Lower lobe of right lung (tissue), 2 donors: ENCODE measurements at regions not wholly inside any gene's neighbourhood (a gene's known extent, or its start where the extent isn't known, plus 50 kb on each side); places are given as distances from the start of the nearest gene placed in this dataset.

Experiments used
- ATAC-seq, 2 donors: fragments of 200-7000 bp; cut with Tn5 transposase; one replicate each; pipeline ENCODE4 v1.9.1; 2020 to 2022; ENCODE audit warnings: mild to moderate bottlenecking in 2 of 2, moderate library complexity in 2 of 2
- DNase-seq: peaks from one replicate; pipeline ENCODE4 v3.0.0-alpha.2; 2020
- H3K27ac ChIP-seq: fragments of 200-600 bp; one replicate; pipeline ENCODE4 v1.8.0; 2022
- H3K27me3 ChIP-seq: fragments of 200-600 bp; one replicate; pipeline ENCODE4 v1.8.0; 2022; ENCODE audit warnings: low read depth
- H3K36me3 ChIP-seq: fragments of 200-600 bp; one replicate; pipeline ENCODE4 v1.8.0; 2022; ENCODE audit warnings: mild to moderate bottlenecking
- H3K4me1 ChIP-seq: fragments of 200-600 bp; one replicate; pipeline ENCODE4 v1.8.0; 2022
- H3K4me3 ChIP-seq: fragments of 200-600 bp; one replicate; pipeline ENCODE4 v1.8.0; 2022; ENCODE audit warnings: mild to moderate bottlenecking
- H3K9me3 ChIP-seq: fragments of 200-600 bp; one replicate; pipeline ENCODE4 v1.8.0; 2022
- CTCF ChIP-seq: fragments of 200-600 bp; IDR thresholded peaks from one replicate; pipeline ENCODE4 v1.8.0; 2022; ENCODE audit warnings: antibody characterized with exemption, mild to moderate bottlenecking
- intact Hi-C: fragments of 100-400 bp; cut with DNase I; formaldehyde crosslinking; loops from one replicate; pipeline ENCODE4 v1.11.0; 2022
- donor health status: DM: no; HTN: yes; CAD: no; lungs with severe emphysema.

DNA sequence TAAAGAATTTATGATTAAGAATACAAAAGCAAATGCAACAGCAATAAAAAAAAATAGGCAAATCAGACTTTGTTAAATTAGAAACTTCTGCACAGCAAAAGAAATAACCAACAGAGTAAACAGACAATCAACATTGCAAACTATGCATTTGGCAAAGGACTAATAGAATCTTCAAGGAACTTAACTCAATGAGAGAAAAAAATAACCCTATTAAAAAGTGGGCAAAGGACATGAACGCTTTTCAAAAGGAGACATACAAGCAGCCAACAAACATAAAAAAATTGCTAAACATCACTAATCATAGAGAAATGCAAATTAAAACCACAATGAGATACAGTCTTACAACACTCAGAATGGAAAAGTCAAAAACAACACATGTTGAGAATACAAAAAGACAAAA lies 166.0 kb upstream of the DSEL start:
- Histone ChIP-seq H3K4me1 (no peaks in the 10 kb centered on the region), H3K27me3 (no peaks in the 10 kb centered on the region), H3K36me3 (no peaks in the 10 kb centered on the region), H3K4me3 (no peak overlapping the region), H3K9me3 (no peaks in the 10 kb centered on the region), H3K27ac (no peak overlapping the region)
- no peak for TF ChIP-seq CTCF
- DNase-seq = no peak
- intact Hi-C loops = no loop called here
- ATAC-seq = no peak

GRCh38 chr18:67677489-67677888 lies 161.0 kb upstream of the DSEL start:
- Histone ChIP-seq H3K27me3 (no peaks in the 10 kb centered on the region), H3K4me1 (no peaks in the 10 kb centered on the region), H3K27ac (no peak overlapping the region), H3K4me3 (no peak overlapping the region), H3K36me3 (no peaks in the 10 kb centered on the region), H3K9me3 (no peaks in the 10 kb centered on the region)
- TF ChIP-seq CTCF = no peak
- intact Hi-C loops = no loop called here
- no peak for ATAC-seq
- DNase-seq = no peak

DNA sequence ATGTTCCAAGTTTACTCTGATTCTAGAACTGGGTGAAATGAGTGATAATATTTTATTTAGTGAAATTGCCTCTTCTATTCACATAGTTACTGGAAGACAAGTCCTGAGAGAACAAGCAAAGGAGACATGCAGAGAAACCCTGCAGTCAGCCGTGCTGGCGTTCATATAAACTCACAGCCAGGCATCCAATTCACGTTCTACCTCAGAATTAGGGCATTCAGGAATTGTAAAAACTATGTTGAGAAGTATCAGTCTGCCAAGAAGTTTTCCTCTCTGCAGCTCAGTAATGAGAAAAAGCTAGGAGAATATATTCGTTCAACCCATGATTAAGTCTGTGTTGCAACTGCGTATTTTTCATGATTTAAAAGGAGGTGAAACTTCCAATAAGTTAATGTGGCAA lies 156.2 kb upstream of the DSEL start:
- H3K27ac ChIP-seq = no peak overlapping the region
- H3K4me1 ChIP-seq = no peaks in the 10 kb centered on the region
- no peak for TF ChIP-seq CTCF
- no peak for DNase-seq
- intact Hi-C loops = no loop called here
- ATAC-seq = no peak
- no peak overlapping the region for H3K4me3 ChIP-seq
- no peaks in the 10 kb centered on the region for H3K9me3 ChIP-seq
- no peaks in the 10 kb centered on the region for H3K36me3 ChIP-seq
- no peaks in the 10 kb centered on the region for H3K27me3 ChIP-seq

- Histone ChIP-seq H3K27me3 (no peaks in the 10 kb centered on the region), H3K4me3 (no peak overlapping the region), H3K4me1 (no peaks in the 10 kb centered on the region), H3K27ac (no peak overlapping the region), H3K36me3 (no peaks in the 10 kb centered on the region), H3K9me3 (no peaks in the 10 kb centered on the region)
- ATAC-seq = no peak
- no peak for DNase-seq
- intact Hi-C loops = no loop called here
- no peak for TF ChIP-seq CTCF
Observed at GRCh38 chr18:67672155-67672554, 155.6 kb upstream of the DSEL start.

DNA sequence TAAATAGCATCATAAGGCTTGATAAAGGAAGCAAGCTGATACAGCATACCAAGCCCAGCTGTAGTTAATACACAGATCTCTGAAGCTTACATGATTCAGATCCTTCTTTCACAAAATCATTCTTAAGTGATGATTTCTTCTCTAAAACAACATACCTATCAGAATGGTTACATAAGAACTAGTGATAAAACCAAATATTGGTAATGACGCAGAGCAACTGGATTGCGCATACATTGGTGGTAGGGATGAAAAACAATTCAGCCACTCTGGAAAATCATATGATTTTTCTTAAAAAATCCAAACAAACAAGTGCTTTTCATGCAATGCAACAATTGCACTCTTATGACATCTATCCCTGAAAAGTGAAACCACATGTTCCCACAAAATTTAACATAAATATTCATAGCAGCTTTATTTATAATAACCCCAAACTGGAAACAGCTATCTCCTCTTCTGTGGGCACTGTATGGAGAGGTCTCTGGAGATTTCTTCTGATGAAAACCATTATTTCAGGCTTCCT lies 153.6 kb upstream of the DSEL start:
- DNase-seq (no peak), ATAC-seq (no peak)
- Histone ChIP-seq H3K9me3 (no peaks in the 10 kb centered on the region), H3K27ac (no peak overlapping the region), H3K27me3 (no peaks in the 10 kb centered on the region), H3K36me3 (no peaks in the 10 kb centered on the region), H3K4me1 (no peaks in the 10 kb centered on the region), H3K4me3 (no peak overlapping the region)
- intact Hi-C loops = no loop called here
- no peak for TF ChIP-seq CTCF

- DNase-seq = no peak
- H3K4me3 ChIP-seq = no peak overlapping the region
- no peaks in the 10 kb centered on the region for H3K27me3 ChIP-seq
- no peak for ATAC-seq
- intact Hi-C loops = no loop called here
- no peaks in the 10 kb centered on the region for H3K9me3 ChIP-seq
- no peak for TF ChIP-seq CTCF
- H3K4me1 ChIP-seq = no peaks in the 10 kb centered on the region
- H3K36me3 ChIP-seq = no peaks in the 10 kb centered on the region
- H3K27ac ChIP-seq = no peak overlapping the region
Observed at GRCh38 chr18:67665266-67665665, 148.7 kb upstream of the DSEL start.
